ENCODE measurements at regions not wholly inside any gene's neighbourhood (a gene's known extent, or its start where the extent isn't known, plus 50 kb on each side); places are given as distances from the start of the nearest gene placed in this dataset.

DNA sequence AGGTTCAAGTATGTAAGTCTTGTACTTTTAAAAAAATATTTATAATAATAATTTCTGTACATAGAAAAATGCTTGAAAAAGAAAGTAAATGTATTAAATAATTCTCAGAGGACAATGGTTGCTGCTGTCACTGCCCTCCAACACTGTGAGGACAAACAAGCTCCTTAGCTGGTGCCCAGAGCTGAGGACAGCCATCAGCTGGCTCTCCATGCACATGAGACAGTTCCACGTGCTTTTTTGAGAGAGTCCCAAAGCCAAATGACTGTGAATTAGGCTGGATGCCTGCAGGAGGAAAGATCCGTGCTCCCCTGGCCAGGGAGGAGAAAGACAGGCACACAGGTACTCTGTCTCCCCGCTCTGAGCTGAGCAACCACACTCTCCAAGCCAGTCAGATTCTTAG is 115.5 kb upstream of the IRX5 start:
- Histone ChIP-seq H3K9ac (no peak overlapping the region), H3K4me1 (no peaks in the 10 kb centered on the region), H3K9me3 (no peaks in the 10 kb centered on the region), H4K20me1 (no peaks in the 10 kb centered on the region), H3K27me3 (no peaks in the 10 kb centered on the region), H3K4me3 (no peak overlapping the region), H3K4me2 (no peak overlapping the region), H3K27ac (no peak overlapping the region), H3K36me3 (no peaks in the 10 kb centered on the region)
- no peak for TF ChIP-seq Cebpa-rat (IDR thresholded peaks at IDR 0.05)

GRCh38 chr16:54813778-54814177 is 116.9 kb upstream of the IRX5 start:
- no peak for TF ChIP-seq Cebpa-rat (IDR thresholded peaks at IDR 0.05)
- H3K4me1 ChIP-seq, result no peaks in the 10 kb centered on the region
- H3K36me3 ChIP-seq, result no peaks in the 10 kb centered on the region
- H3K9ac ChIP-seq, result no peak overlapping the region
- no peak overlapping the region for H3K27ac ChIP-seq
- no peaks in the 10 kb centered on the region for H4K20me1 ChIP-seq
- no peak overlapping the region for H3K4me3 ChIP-seq
- H3K9me3 ChIP-seq, result no peaks in the 10 kb centered on the region
- no peak overlapping the region for H3K4me2 ChIP-seq
- no peaks in the 10 kb centered on the region for H3K27me3 ChIP-seq

- H3K4me3 ChIP-seq, result no peak overlapping the region
These were observed 118.4 kb upstream of the IRX5 start for GRCh38 chr16:54812229-54812628.

DNA sequence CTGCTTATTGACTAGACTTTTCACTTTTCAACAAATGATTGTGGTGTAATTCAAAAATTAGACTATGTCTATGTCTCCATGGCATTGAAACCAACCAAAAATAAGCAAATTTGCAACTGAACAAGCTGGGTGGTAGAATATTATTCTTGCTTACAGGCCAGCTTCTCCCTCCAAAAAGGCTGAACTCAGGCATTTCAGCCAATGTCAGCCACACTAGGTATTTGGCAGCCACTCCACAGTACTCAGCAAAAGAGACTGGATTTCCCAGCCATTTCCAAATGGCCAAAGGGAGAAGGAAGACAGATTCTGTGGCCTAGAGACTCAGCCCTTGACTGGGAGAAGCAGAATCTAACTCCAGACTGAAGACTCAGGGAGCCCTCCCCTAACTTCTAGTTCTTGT is 121.8 kb upstream of the IRX5 start:
- Histone ChIP-seq H3K4me1 (no peaks in the 10 kb centered on the region), H3K4me3 (no peak overlapping the region), H3K27me3 (no peaks in the 10 kb centered on the region), H3K36me3 (no peaks in the 10 kb centered on the region), H3K4me2 (no peak overlapping the region), H3K27ac (no peak overlapping the region), H3K9ac (no peak overlapping the region), H3K9me3 (no peaks in the 10 kb centered on the region), H4K20me1 (no peaks in the 10 kb centered on the region)
- TF ChIP-seq Cebpa-rat (IDR thresholded peaks at IDR 0.05), result no peak

More at GRCh38 chr16:54812229-54812628, 118.4 kb upstream of the IRX5 start:
- no peak overlapping the region for H3K27ac ChIP-seq
- no peaks in the 10 kb centered on the region for H3K4me1 ChIP-seq
- no peaks in the 10 kb centered on the region for H4K20me1 ChIP-seq
- H3K9ac ChIP-seq, result no peak overlapping the region
- TF ChIP-seq Cebpa-rat (IDR thresholded peaks at IDR 0.05), result no peak
- H3K4me2 ChIP-seq, result no peak overlapping the region
- no peaks in the 10 kb centered on the region for H3K27me3 ChIP-seq
- no peaks in the 10 kb centered on the region for H3K36me3 ChIP-seq
- H3K9me3 ChIP-seq, result no peaks in the 10 kb centered on the region

DNA sequence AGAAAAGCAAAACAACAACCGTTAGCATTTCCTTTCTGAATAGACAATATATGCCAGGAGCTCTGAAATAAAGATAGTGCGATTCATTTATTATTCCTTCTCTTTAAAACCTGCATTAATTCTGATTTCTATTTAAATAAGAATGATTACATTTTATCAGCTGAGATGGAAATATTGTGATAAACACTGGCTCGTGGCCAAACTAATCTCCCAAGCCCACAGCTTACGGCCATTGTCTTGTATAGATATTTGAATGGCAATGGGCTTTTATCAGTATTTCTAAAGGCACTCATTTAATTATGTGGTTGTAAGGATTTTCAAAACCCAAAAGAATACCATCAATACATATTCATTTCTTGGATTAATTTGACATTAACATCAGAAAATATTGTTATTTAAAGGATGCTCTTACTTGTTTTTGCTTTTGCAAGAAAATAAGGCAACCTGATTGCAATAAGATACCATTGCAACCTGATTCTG is 123.7 kb upstream of the IRX5 start:
- H3K9me3 ChIP-seq, result no peaks in the 10 kb centered on the region
- no peak for TF ChIP-seq Cebpa-rat (IDR thresholded peaks at IDR 0.05)
- no peak overlapping the region for H3K27ac ChIP-seq
- H3K4me2 ChIP-seq, result no peak overlapping the region
- no peaks in the 10 kb centered on the region for H3K27me3 ChIP-seq
- H4K20me1 ChIP-seq, result no peaks in the 10 kb centered on the region
- H3K4me3 ChIP-seq, result no peak overlapping the region
- H3K4me1 ChIP-seq, result no peaks in the 10 kb centered on the region
- H3K36me3 ChIP-seq, result no peaks in the 10 kb centered on the region
- H3K9ac ChIP-seq, result no peak overlapping the region

DNA sequence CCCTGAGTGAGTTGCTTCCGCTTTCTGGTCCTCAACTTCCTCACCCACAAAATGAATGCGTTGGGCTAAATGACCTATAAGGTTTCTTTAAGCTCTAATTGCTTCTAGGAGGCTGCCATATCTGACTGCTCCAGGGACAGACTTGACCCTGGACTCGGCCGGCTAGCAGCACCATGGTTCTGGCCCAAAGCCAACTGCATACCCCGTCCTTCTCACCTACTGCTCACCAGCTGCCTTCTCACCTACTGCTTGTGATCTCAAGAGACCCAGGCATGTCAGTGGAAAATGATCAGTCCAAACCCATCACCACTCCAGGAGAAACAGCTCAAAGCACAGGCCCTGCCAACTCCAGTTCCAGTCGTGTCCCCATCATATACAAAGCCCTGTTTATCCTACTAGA is 124.3 kb upstream of the IRX5 start:
- no peaks in the 10 kb centered on the region for H3K9me3 ChIP-seq
- H3K36me3 ChIP-seq, result no peaks in the 10 kb centered on the region
- H3K27ac ChIP-seq, result no peak overlapping the region
- H3K4me2 ChIP-seq, result no peak overlapping the region
- H4K20me1 ChIP-seq, result no peaks in the 10 kb centered on the region
- H3K4me1 ChIP-seq, result no peaks in the 10 kb centered on the region
- H3K9ac ChIP-seq, result no peak overlapping the region
- H3K27me3 ChIP-seq, result no peaks in the 10 kb centered on the region
- no peak for TF ChIP-seq Cebpa-rat (IDR thresholded peaks at IDR 0.05)
- H3K4me3 ChIP-seq, result no peak overlapping the region

DNA sequence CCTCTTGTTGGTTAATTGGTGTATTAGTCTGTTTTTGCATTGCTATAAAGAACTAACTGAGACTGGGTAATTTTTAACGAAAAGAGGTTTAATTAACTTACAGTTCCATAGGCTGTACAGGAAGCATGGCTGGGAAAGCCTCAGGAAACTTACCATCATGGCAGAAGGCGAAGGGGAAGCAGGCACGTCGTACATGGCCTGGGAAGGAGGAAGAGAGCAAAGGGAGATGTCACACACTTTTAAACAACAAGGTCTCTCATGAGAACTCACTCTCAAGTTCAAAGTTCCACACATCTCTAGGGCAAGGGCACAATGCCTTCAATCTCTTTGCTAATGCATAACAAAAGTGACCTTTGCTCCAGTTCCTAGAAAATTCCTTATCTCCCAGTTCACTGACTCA is 125.0 kb upstream of the IRX5 start:
- Histone ChIP-seq H3K27ac (no peak overlapping the region), H3K9ac (no peak overlapping the region), H3K4me3 (no peak overlapping the region), H4K20me1 (no peaks in the 10 kb centered on the region), H3K27me3 (no peaks in the 10 kb centered on the region), H3K36me3 (no peaks in the 10 kb centered on the region), H3K9me3 (no peaks in the 10 kb centered on the region), H3K4me2 (no peak overlapping the region), H3K4me1 (no peaks in the 10 kb centered on the region)
- no peak for TF ChIP-seq Cebpa-rat (IDR thresholded peaks at IDR 0.05)

DNA sequence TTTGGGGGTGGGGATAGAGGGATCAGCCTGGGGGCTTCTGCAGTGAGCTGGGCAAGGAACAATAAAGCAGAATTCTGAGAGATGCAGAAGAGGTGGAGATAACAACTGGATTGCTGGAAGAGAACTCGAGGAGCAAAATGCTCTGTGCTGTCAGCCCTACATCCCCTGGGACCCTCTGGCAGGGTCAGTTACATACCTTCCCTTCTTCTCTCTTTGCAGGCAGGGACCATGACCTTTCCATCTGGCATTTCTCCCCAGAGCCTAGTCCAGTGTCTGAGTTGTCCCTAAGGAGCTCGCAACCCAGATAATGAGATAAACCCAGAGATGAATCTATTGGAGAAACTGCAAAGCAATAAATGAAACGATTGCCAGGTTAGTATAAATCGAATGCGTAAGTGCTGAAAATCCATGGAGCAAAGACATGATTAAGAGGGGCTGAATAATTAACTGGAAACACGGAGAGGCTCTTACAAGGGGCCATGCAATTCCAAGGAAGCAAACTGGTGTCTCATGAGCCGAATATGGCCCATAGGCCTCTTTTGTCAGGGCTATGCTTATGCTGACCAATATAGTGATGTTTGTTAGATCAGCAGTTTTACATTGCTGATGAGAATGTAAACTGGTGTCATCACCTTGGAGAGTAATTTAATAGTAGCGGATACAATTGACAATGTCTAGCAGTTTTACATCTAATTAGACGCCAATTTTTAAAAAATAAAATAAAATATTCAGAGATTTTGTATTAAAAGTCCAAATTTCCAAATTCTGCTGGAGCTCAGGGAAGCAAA is 129.4 kb upstream of the IRX5 start:
- no peak overlapping the region for H3K27ac ChIP-seq
- H3K27me3 ChIP-seq, result no peaks in the 10 kb centered on the region
- H3K4me1 ChIP-seq, result no peaks in the 10 kb centered on the region
- peaks cover 6% of the 10 kb centered on the region; the same call in 1 of the 2 replicates for H3K9me3 ChIP-seq
- no peak overlapping the region for H3K4me3 ChIP-seq
- H3K36me3 ChIP-seq, result no peaks in the 10 kb centered on the region
- H3K4me2 ChIP-seq, result no peak overlapping the region
- H4K20me1 ChIP-seq, result no peaks in the 10 kb centered on the region
- no peak for TF ChIP-seq Cebpa-rat (IDR thresholded peaks at IDR 0.05)
- H3K9ac ChIP-seq, result no peak overlapping the region

GRCh38 chr16:54798267-54798666 is 132.4 kb upstream of the IRX5 start:
- H3K4me3 ChIP-seq, result no peak overlapping the region
- H3K9ac ChIP-seq, result no peak overlapping the region
- no peaks in the 10 kb centered on the region for H3K4me1 ChIP-seq
- no peak for TF ChIP-seq Cebpa-rat (IDR thresholded peaks at IDR 0.05)
- H3K27ac ChIP-seq, result no peak overlapping the region
- no peaks in the 10 kb centered on the region for H3K27me3 ChIP-seq
- H4K20me1 ChIP-seq, result no peaks in the 10 kb centered on the region
- H3K4me2 ChIP-seq, result no peak overlapping the region
- peaks cover 6% of the 10 kb centered on the region; the same call in 1 of the 2 replicates for H3K9me3 ChIP-seq
- no peaks in the 10 kb centered on the region for H3K36me3 ChIP-seq

DNA sequence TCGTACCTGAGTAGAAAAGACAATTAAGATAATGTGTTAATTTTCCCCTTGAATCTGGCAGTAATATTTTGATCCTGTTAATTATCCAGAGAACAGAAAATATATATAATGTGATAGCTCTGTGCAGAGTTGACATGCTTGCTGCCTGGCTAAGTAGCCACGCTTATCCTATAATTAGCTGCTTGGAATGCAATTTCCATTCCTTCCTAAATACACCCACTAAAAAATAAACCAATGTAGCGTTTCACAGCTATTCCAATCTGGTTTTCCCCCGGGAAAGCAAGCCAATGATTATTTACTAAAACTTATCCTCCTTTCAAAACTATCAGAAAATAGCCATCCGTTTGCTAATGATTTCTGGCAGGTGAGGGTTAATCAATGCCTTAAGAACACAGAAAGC is 134.5 kb upstream of the IRX5 start:
- Histone ChIP-seq H3K27ac (no peak overlapping the region), H3K27me3 (no peaks in the 10 kb centered on the region), H3K4me3 (no peak overlapping the region), H3K4me1 (no peaks in the 10 kb centered on the region), H3K36me3 (no peaks in the 10 kb centered on the region), H3K4me2 (no peak overlapping the region), H4K20me1 (no peaks in the 10 kb centered on the region), H3K9ac (no peak overlapping the region), H3K9me3 (peaks cover 6% of the 10 kb centered on the region; the same call in 1 of the 2 replicates)
- no peak for TF ChIP-seq Cebpa-rat (IDR thresholded peaks at IDR 0.05)

Data from BLaER1 (cell line).